Nephron (organoid): ENCODE measurements at regions not wholly inside any gene's neighbourhood (a gene's known extent, or its start where the extent isn't known, plus 50 kb on each side); places are given as distances from the start of the nearest gene placed in this dataset.
A peak's percentile ranks its signal among the peaks of the same experiment; 100 is the strongest.

ENCODE experiments used
- H3K27ac Mint-ChIP-seq, 3 experiments: 2 replicates each; pipeline ENCODE4 v1.8.0; 2020; ENCODE audit warnings: mixed read lengths in 3 of 3, mild to moderate bottlenecking in 2 of 3, moderate library complexity in 1 of 3
- H3K27me3 Mint-ChIP-seq: 2 replicates; pipeline ENCODE4 v1.8.0; 2021; ENCODE audit warnings: low read depth, mild to moderate bottlenecking, moderate library complexity, mixed read lengths
- H3K36me3 Mint-ChIP-seq: 2 replicates; pipeline ENCODE4 v1.8.0; 2020; ENCODE audit warnings: low read depth, mixed read lengths
- H3K4me1 Mint-ChIP-seq: 2 replicates; pipeline ENCODE4 v1.8.0; 2020; ENCODE audit warnings: mixed read lengths
- H3K4me3 Mint-ChIP-seq, 3 experiments: 2 replicates each; pipeline ENCODE4 v1.8.0; 2020; ENCODE audit warnings: mild to moderate bottlenecking in 3 of 3, mixed read lengths in 3 of 3, moderate library complexity in 2 of 3
- H3K9me3 Mint-ChIP-seq: 2 replicates; pipeline ENCODE4 v1.8.0; 2020; ENCODE audit warnings: mixed read lengths
- CTCF ChIP-seq, 3 experiments: fragments of 200-600 bp; sonication (generic); IDR thresholded peaks; one replicate each; pipeline ENCODE4 v1.5.0; 2021; ENCODE audit warnings: antibody characterized with exemption in 3 of 3; ENCODE audit not compliant: unreplicated experiment in 3 of 3

GRCh38 chr2:67627456-67628207 is 230.5 kb downstream of the ETAA1 start:
- H3K4me3 Mint-ChIP-seq: no peak overlapping the region
- H3K27ac Mint-ChIP-seq: peak overlapping the region; percentile 29 to 79 (median 56)
- no peaks in the 10 kb centered on the region for H3K27me3 Mint-ChIP-seq
- no peak for TF ChIP-seq CTCF (IDR thresholded peaks at IDR 0.05; ENCODE audit: unreplicated experiment in 3 of 3)
- peaks cover 22% of the 10 kb centered on the region for H3K4me1 Mint-ChIP-seq
- peaks cover 15% of the 10 kb centered on the region for H3K9me3 Mint-ChIP-seq
- H3K36me3 Mint-ChIP-seq: peaks cover 6% of the 10 kb centered on the region

- Mint-ChIP-seq H3K4me3 (no peak overlapping the region), H3K4me1 (peaks cover 27% of the 10 kb centered on the region)
- TF ChIP-seq CTCF (IDR thresholded peaks at IDR 0.05; ENCODE audit: unreplicated experiment in 3 of 3): no peak
Observed at GRCh38 chr2:67628892-67629291, 231.8 kb downstream of the ETAA1 start.

GRCh38 chr2:67631483-67631882 is 234.3 kb downstream of the ETAA1 start:
- Mint-ChIP-seq H3K9me3 (peaks cover 2% of the 10 kb centered on the region), H3K4me3 (no peak overlapping the region), H3K27me3 (no peaks in the 10 kb centered on the region), H3K36me3 (no peaks in the 10 kb centered on the region), H3K4me1 (peaks cover 21% of the 10 kb centered on the region), H3K27ac (peak overlapping the region in 1 of 3 experiments; percentile 21)
- no peak for TF ChIP-seq CTCF (IDR thresholded peaks at IDR 0.05; ENCODE audit: unreplicated experiment in 3 of 3)

More at GRCh38 chr2:67628892-67629291, 231.8 kb downstream of the ETAA1 start:
- H3K27ac Mint-ChIP-seq: no peak overlapping the region
- H3K9me3 Mint-ChIP-seq: peaks cover 15% of the 10 kb centered on the region
- no peaks in the 10 kb centered on the region for H3K27me3 Mint-ChIP-seq
- peaks cover 6% of the 10 kb centered on the region for H3K36me3 Mint-ChIP-seq

GRCh38 chr2:67633212-67633856 is 236.2 kb downstream of the ETAA1 start:
- no peak for TF ChIP-seq CTCF (IDR thresholded peaks at IDR 0.05; ENCODE audit: unreplicated experiment in 3 of 3)
- peak overlapping the region; percentile 35 to 81 (median 65) for H3K27ac Mint-ChIP-seq
- peaks cover 2% of the 10 kb centered on the region for H3K9me3 Mint-ChIP-seq
- peaks cover 14% of the 10 kb centered on the region for H3K4me1 Mint-ChIP-seq
- no peaks in the 10 kb centered on the region for H3K36me3 Mint-ChIP-seq
- H3K27me3 Mint-ChIP-seq: no peaks in the 10 kb centered on the region
- H3K4me3 Mint-ChIP-seq: no peak overlapping the region

- Mint-ChIP-seq H3K9me3 (no peaks in the 10 kb centered on the region), H3K4me1 (peaks cover 35% of the 10 kb centered on the region), H3K36me3 (no peaks in the 10 kb centered on the region), H3K4me3 (no peak overlapping the region), H3K27ac (peak overlapping the region in 2 of 3 experiments; percentile 4 to 75), H3K27me3 (no peaks in the 10 kb centered on the region)
- no peak for TF ChIP-seq CTCF (IDR thresholded peaks at IDR 0.05; ENCODE audit: unreplicated experiment in 3 of 3)
Observed at GRCh38 chr2:67638146-67638545, 241.0 kb downstream of the ETAA1 start.
